ENCODE measurements at regions not wholly inside any gene's neighbourhood (a gene's known extent, or its start where the extent isn't known, plus 50 kb on each side); places are given as distances from the start of the nearest gene placed in this dataset.

GRCh38 chr10:64039198-64039597 is 518.0 kb downstream of the REEP3 start:
- TF ChIP-seq CTCF (IDR thresholded peaks at IDR 0.05) = no peak
- TF ChIP-seq POLR2A (IDR thresholded peaks at IDR 0.05) = no peak

Data from body of pancreas (tissue), 4 donors.